GM23338 (cell line): ENCODE measurements at regions not wholly inside any gene's neighbourhood (a gene's known extent, or its start where the extent isn't known, plus 50 kb on each side); places are given as distances from the start of the nearest gene placed in this dataset.

Experiments
- ATAC-seq: fragments of 200-7000 bp; cut with Tn5 transposase; 3 replicates; pipeline ENCODE4 v1.9.1; 2020
- DNase-seq: peaks from one replicate; pipeline ENCODE4 v3.0.0-alpha.2; 2015; ENCODE audit warnings: low spot score
- H2AFZ ChIP-seq: fragments of 200-600 bp; sonication (generic); 2 replicates; pipeline ENCODE4 v1.8.0; 2016; ENCODE audit warnings: antibody characterized with exemption, mild to moderate bottlenecking, moderate library complexity
- H3F3A ChIP-seq: fragments of 200-600 bp; sonication (generic); replicated peaks from 2 replicates; pipeline ENCODE4 v1.8.0; 2017; ENCODE audit warnings: antibody characterized with exemption, mixed run types, low read depth
- H3K27ac ChIP-seq: fragments of 200-600 bp; sonication (generic); 2 replicates; pipeline ENCODE4 v1.6.1; 2016; ENCODE audit warnings: low read depth
- H3K27me3 ChIP-seq: fragments of 200-600 bp; sonication (generic); 2 replicates; pipeline ENCODE4 v1.8.0; 2016; ENCODE audit warnings: mild to moderate bottlenecking, mixed run types, moderate library complexity; ENCODE audit not compliant: insufficient read depth
- H3K36me3 ChIP-seq: fragments of 200-600 bp; sonication (generic); 2 replicates; pipeline ENCODE4 v1.8.0; 2016; ENCODE audit warnings: mild to moderate bottlenecking; ENCODE audit not compliant: insufficient read depth
- H3K4me1 ChIP-seq: fragments of 200-600 bp; sonication (generic); 2 replicates; pipeline ENCODE4 v1.8.0; 2016; ENCODE audit warnings: mild to moderate bottlenecking, moderate library complexity; ENCODE audit not compliant: insufficient read depth
- H3K4me2 ChIP-seq: fragments of 200-600 bp; sonication (generic); 2 replicates; pipeline ENCODE4 v1.7.1; 2017; ENCODE audit warnings: mixed run types
- H3K4me3 ChIP-seq: fragments of 200-600 bp; sonication (generic); 2 replicates; pipeline ENCODE4 v1.6.1; 2016; ENCODE audit warnings: mixed run types
- H3K79me2 ChIP-seq: fragments of 200-600 bp; sonication (generic); replicated peaks from 2 replicates; pipeline ENCODE4 v1.8.0; 2017; ENCODE audit warnings: mild to moderate bottlenecking; ENCODE audit not compliant: insufficient read depth
- H3K9me2 ChIP-seq: fragments of 200-600 bp; sonication (generic); 2 replicates; pipeline ENCODE4 v1.8.0; 2017; ENCODE audit not compliant: insufficient read depth
- H4K20me1 ChIP-seq: fragments of 200-600 bp; sonication (generic); replicated peaks from 2 replicates; pipeline ENCODE4 v1.8.0; 2017; ENCODE audit warnings: mild to moderate bottlenecking; ENCODE audit not compliant: insufficient read depth
- H3K27ac Mint-ChIP-seq: 2 replicates; pipeline ENCODE4 v1.8.0; 2020; ENCODE audit warnings: inconsistent platforms, mild to moderate bottlenecking, moderate library complexity, mixed read lengths
- H3K27me3 Mint-ChIP-seq: 3 replicates; pipeline ENCODE4 v1.8.0; 2022; ENCODE audit warnings: low read depth, mild to moderate bottlenecking, moderate library complexity, mixed read lengths, inconsistent platforms; ENCODE audit not compliant: insufficient read depth, poor library complexity
- H3K36me3 Mint-ChIP-seq: 3 replicates; pipeline ENCODE4 v1.8.0; 2021; ENCODE audit warnings: low read depth, mild to moderate bottlenecking, inconsistent platforms, moderate library complexity, mixed read lengths
- H3K4me1 Mint-ChIP-seq: 3 replicates; pipeline ENCODE4 v1.8.0; 2020; ENCODE audit warnings: mild to moderate bottlenecking, inconsistent platforms, mixed read lengths
- H3K4me3 Mint-ChIP-seq: 3 replicates; pipeline ENCODE4 v1.8.0; 2021; ENCODE audit warnings: moderate library complexity, mild to moderate bottlenecking, inconsistent platforms, mixed read lengths
- H3K9me3 Mint-ChIP-seq: 3 replicates; pipeline ENCODE4 v1.8.0; 2020; ENCODE audit warnings: moderate library complexity, mild to moderate bottlenecking, inconsistent platforms, mixed read lengths
- REST ChIP-seq: IDR thresholded peaks from one replicate; pipeline ENCODE4 v1.6.1; 2018; ENCODE audit warnings: antibody characterized with exemption; ENCODE audit not compliant: unreplicated experiment
- ZNF462 ChIP-seq: fragments of 250-450 bp; sonication (Bioruptor Pico); IDR thresholded peaks from 2 replicates; pipeline ENCODE4 v1.5.0; 2020; ENCODE audit warnings: mild to moderate bottlenecking, moderate library complexity
- TF ChIP-seq, protein P1 (sequence below), 2 experiments: fragments of 200-600 bp in 1 of 2; sonication (generic) in 1 of 2; conservative IDR thresholded peaks; 2 replicates each; pipeline versions ENCODE4 v1.5.1 to v1.6.1; 2016 to 2017; ENCODE audit warnings: antibody characterized with exemption in 2 of 2, low read depth in 2 of 2, mild to moderate bottlenecking in 2 of 2, moderate library complexity in 1 of 2

- Mint-ChIP-seq H3K9me3 (peaks cover 27% of the 10 kb centered on the region), H3K27me3 (peaks cover 12% of the 10 kb centered on the region), H3K27ac (no peak overlapping the region), H3K4me3 (no peak overlapping the region), H3K4me1 (no peaks in the 10 kb centered on the region; the same call in 1 of the 3 replicates), H3K36me3 (peaks cover 16% of the 10 kb centered on the region)
- Histone ChIP-seq H4K20me1 (no peaks in the 10 kb centered on the region), H3K9me2 (no peaks in the 10 kb centered on the region), H3K27me3 (no peaks in the 10 kb centered on the region), H3F3A (no peaks in the 10 kb centered on the region), H3K4me1 (no peaks in the 10 kb centered on the region), H2AFZ (no peak overlapping the region), H3K27ac (no peak overlapping the region), H3K36me3 (no peaks in the 10 kb centered on the region), H3K79me2 (no peaks in the 10 kb centered on the region), H3K4me3 (no peak overlapping the region), H3K4me2 (no peak overlapping the region)
- TF ChIP-seq REST = no peak
- TF ChIP-seq, protein P1, sequence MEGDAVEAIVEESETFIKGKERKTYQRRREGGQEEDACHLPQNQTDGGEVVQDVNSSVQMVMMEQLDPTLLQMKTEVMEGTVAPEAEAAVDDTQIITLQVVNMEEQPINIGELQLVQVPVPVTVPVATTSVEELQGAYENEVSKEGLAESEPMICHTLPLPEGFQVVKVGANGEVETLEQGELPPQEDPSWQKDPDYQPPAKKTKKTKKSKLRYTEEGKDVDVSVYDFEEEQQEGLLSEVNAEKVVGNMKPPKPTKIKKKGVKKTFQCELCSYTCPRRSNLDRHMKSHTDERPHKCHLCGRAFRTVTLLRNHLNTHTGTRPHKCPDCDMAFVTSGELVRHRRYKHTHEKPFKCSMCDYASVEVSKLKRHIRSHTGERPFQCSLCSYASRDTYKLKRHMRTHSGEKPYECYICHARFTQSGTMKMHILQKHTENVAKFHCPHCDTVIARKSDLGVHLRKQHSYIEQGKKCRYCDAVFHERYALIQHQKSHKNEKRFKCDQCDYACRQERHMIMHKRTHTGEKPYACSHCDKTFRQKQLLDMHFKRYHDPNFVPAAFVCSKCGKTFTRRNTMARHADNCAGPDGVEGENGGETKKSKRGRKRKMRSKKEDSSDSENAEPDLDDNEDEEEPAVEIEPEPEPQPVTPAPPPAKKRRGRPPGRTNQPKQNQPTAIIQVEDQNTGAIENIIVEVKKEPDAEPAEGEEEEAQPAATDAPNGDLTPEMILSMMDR (conservative IDR thresholded peaks at IDR 0.05; ENCODE audit: low read depth in 2 of 2) = peak; percentile 46 to 48
- 0 out of 2 replicates have a peak, but pooled peaks have one; percentile 17 for TF ChIP-seq ZNF462 (CRISPR knock-in tag)
- DNase-seq (peak; percentile 72), ATAC-seq (peak; percentile 20)
Observed at GRCh38 chr1:30087465-30087864, 635.9 kb downstream of the MATN1 start.
